OCI-LY1 (cell line): ENCODE measurements at regions not wholly inside any gene's neighbourhood (a gene's known extent, or its start where the extent isn't known, plus 50 kb on each side); places are given as distances from the start of the nearest gene placed in this dataset.

ENCODE experiments used
- H2AFZ ChIP-seq: fragments of 200-600 bp; sonication (generic), shearing (Covaris generic); 2 replicates; pipeline ENCODE4 v1.6.0; 2014; ENCODE audit warnings: antibody characterized with exemption, mild to moderate bottlenecking, low read length
- H3F3A ChIP-seq: fragments of 200-600 bp; sonication (generic), shearing (Covaris generic); 2 replicates; pipeline ENCODE4 v1.6.0; 2014; ENCODE audit warnings: mild to moderate bottlenecking, antibody characterized with exemption, low read length, moderate library complexity; ENCODE audit not compliant: insufficient read depth
- H3K27ac ChIP-seq: fragments of 200-600 bp; sonication (generic); 2 replicates; pipeline ENCODE4 v1.5.1; 2014; ENCODE audit warnings: low read length, mixed run types, mild to moderate bottlenecking, low read depth; ENCODE audit not compliant: poor library complexity, severe bottlenecking
- H3K27me3 ChIP-seq: fragments of 200-600 bp; sonication (generic); 2 replicates; pipeline ENCODE4 v1.6.0; 2014; ENCODE audit warnings: antibody characterized with exemption, mild to moderate bottlenecking, low read length, moderate library complexity; ENCODE audit not compliant: insufficient read depth
- H3K36me3 ChIP-seq: fragments of 200-600 bp; sonication (generic); 2 replicates; pipeline ENCODE4 v1.6.1; 2014; ENCODE audit warnings: mild to moderate bottlenecking, antibody characterized with exemption, low read length, moderate library complexity, mixed read lengths; ENCODE audit not compliant: insufficient read depth
- H3K4me1 ChIP-seq: fragments of 200-600 bp; sonication (generic); 2 replicates; pipeline ENCODE4 v1.5.1; 2014; ENCODE audit warnings: mild to moderate bottlenecking, low read length, moderate library complexity; ENCODE audit not compliant: insufficient read depth, severe bottlenecking
- H3K4me2 ChIP-seq: fragments of 200-600 bp; sonication (generic), shearing (Covaris generic); 2 replicates; pipeline ENCODE4 v1.6.1; 2014; ENCODE audit warnings: low read length
- H3K4me3 ChIP-seq: fragments of 200-600 bp; sonication (generic); 2 replicates; pipeline ENCODE4 v1.5.1; 2014; ENCODE audit warnings: low read length, low read depth, mild to moderate bottlenecking, mixed read lengths; ENCODE audit not compliant: poor library complexity, severe bottlenecking
- H3K79me2 ChIP-seq: fragments of 200-600 bp; shearing (Covaris generic); 2 replicates; pipeline ENCODE4 v1.6.1; 2016; ENCODE audit warnings: mixed run types, low read length, mixed read lengths; ENCODE audit not compliant: insufficient read depth
- H3K9ac ChIP-seq: fragments of 200-600 bp; sonication (generic), shearing (Covaris generic); 2 replicates; pipeline ENCODE4 v1.6.1; 2014; ENCODE audit warnings: mild to moderate bottlenecking, low read length, mixed read lengths
- H3K9me2 ChIP-seq: fragments of 200-600 bp; sonication (generic), shearing (Covaris generic); 2 replicates; pipeline ENCODE4 v1.6.1; 2014; ENCODE audit warnings: low read depth, mild to moderate bottlenecking, low read length, mixed read lengths
- H3K9me3 ChIP-seq: fragments of 200-600 bp; shearing (Covaris generic); 2 replicates; pipeline ENCODE4 v1.6.1; 2014; ENCODE audit warnings: low read length, mixed read lengths
- H4K20me1 ChIP-seq: fragments of 200-600 bp; sonication (generic), shearing (Covaris generic); 2 replicates; pipeline ENCODE4 v1.6.0; 2016; ENCODE audit warnings: mild to moderate bottlenecking, low read length; ENCODE audit not compliant: insufficient read depth
- CTCF ChIP-seq: fragments of 200-600 bp; sonication (generic), shearing (Covaris generic); IDR thresholded peaks from 2 replicates; pipeline ENCODE4 v1.5.1; 2017; ENCODE audit warnings: mild to moderate bottlenecking, antibody characterized with exemption, low read length, moderate library complexity, mixed read lengths
- EZH2 ChIP-seq: fragments of 200-600 bp; sonication (generic), shearing (Covaris generic); IDR thresholded peaks from 2 replicates; pipeline ENCODE4 v1.8.0; 2017; ENCODE audit warnings: borderline replicate concordance, mixed run types, mild to moderate bottlenecking, antibody characterized with exemption, low read length, moderate library complexity, mixed read lengths

- H2AFZ ChIP-seq = no peak overlapping the region
- no peaks in the 10 kb centered on the region for H3K4me1 ChIP-seq
- no peaks in the 10 kb centered on the region for H3K27me3 ChIP-seq
- no peak overlapping the region for H3K27ac ChIP-seq
- H3K9me3 ChIP-seq = no peaks in the 10 kb centered on the region
- H3K4me2 ChIP-seq = no peak overlapping the region
- no peaks in the 10 kb centered on the region for H3F3A ChIP-seq
- no peaks in the 10 kb centered on the region for H3K9me2 ChIP-seq
- H3K9ac ChIP-seq = no peak overlapping the region
- H3K79me2 ChIP-seq = no peaks in the 10 kb centered on the region
- no peaks in the 10 kb centered on the region for H3K36me3 ChIP-seq
- H4K20me1 ChIP-seq = no peaks in the 10 kb centered on the region
- H3K4me3 ChIP-seq = no peak overlapping the region
- TF ChIP-seq EZH2 = no peak
- no peak for TF ChIP-seq CTCF
Observed at GRCh38 chr11:91846649-91847048, 378.0 kb upstream of the FAT3 start.

- Histone ChIP-seq H4K20me1 (no peaks in the 10 kb centered on the region), H3K4me1 (no peaks in the 10 kb centered on the region), H3K27ac (no peak overlapping the region), H3K79me2 (no peaks in the 10 kb centered on the region), H3K9me2 (no peaks in the 10 kb centered on the region), H3K4me3 (no peak overlapping the region), H3K9me3 (no peaks in the 10 kb centered on the region), H3K9ac (no peak overlapping the region), H3K27me3 (no peaks in the 10 kb centered on the region), H2AFZ (no peak overlapping the region), H3K4me2 (no peak overlapping the region), H3K36me3 (no peaks in the 10 kb centered on the region), H3F3A (no peaks in the 10 kb centered on the region)
- TF ChIP-seq CTCF = no peak
- TF ChIP-seq EZH2 = no peak
Observed at GRCh38 chr11:91846002-91846401, 378.6 kb upstream of the FAT3 start.

GRCh38 chr11:91840640-91841240 is 383.9 kb upstream of the FAT3 start:
- no peak overlapping the region for H2AFZ ChIP-seq
- no peaks in the 10 kb centered on the region for H3K9me3 ChIP-seq
- no peaks in the 10 kb centered on the region for H4K20me1 ChIP-seq
- no peaks in the 10 kb centered on the region for H3K27me3 ChIP-seq
- no peaks in the 10 kb centered on the region for H3F3A ChIP-seq
- H3K79me2 ChIP-seq = no peaks in the 10 kb centered on the region
- no peaks in the 10 kb centered on the region for H3K4me1 ChIP-seq
- no peak overlapping the region for H3K4me3 ChIP-seq
- no peak overlapping the region for H3K4me2 ChIP-seq
- no peak overlapping the region for H3K9ac ChIP-seq
- TF ChIP-seq EZH2 (no peak), CTCF (no peak)
- H3K9me2 ChIP-seq = no peaks in the 10 kb centered on the region
- H3K27ac ChIP-seq = no peak overlapping the region
- H3K36me3 ChIP-seq = no peaks in the 10 kb centered on the region
